Lower leg skin (tissue), 3 donors: ENCODE measurements at regions not wholly inside any gene's neighbourhood (a gene's known extent, or its start where the extent isn't known, plus 50 kb on each side); places are given as distances from the start of the nearest gene placed in this dataset.

Experiments
- POLR2A ChIP-seq, 2 donors: fragments of 450-650 bp; IDR thresholded peaks; one replicate each; pipeline ENCODE4 v1.6.1; 2016 to 2017; ENCODE audit warnings: antibody characterized with exemption in 2 of 2, mild to moderate bottlenecking in 1 of 2, moderate library complexity in 1 of 2
- TF ChIP-seq, protein P1 (sequence below), 3 donors: fragments of 450-650 bp; IDR thresholded peaks; one replicate each; pipeline ENCODE4 v1.5.1; 2016; ENCODE audit warnings: antibody characterized with exemption in 3 of 3, mild to moderate bottlenecking in 3 of 3, moderate library complexity in 2 of 3

DNA sequence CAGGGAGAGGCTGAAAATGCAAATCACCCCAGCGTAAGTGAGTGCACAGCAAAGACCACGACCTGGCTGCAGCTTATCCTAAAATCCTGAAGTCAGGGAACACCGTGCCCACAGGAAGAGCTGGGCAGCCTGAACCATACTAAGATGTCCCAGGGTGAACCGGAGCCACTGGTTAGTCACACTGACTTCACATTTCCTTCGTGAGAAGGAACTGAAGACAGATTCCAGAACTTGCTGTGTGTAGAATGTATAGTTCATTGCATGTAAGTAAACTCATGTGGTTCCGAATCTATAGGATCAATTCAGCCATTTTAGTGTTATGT is 84.6 kb upstream of the NDUFV2 start:
- TF ChIP-seq, protein P1, sequence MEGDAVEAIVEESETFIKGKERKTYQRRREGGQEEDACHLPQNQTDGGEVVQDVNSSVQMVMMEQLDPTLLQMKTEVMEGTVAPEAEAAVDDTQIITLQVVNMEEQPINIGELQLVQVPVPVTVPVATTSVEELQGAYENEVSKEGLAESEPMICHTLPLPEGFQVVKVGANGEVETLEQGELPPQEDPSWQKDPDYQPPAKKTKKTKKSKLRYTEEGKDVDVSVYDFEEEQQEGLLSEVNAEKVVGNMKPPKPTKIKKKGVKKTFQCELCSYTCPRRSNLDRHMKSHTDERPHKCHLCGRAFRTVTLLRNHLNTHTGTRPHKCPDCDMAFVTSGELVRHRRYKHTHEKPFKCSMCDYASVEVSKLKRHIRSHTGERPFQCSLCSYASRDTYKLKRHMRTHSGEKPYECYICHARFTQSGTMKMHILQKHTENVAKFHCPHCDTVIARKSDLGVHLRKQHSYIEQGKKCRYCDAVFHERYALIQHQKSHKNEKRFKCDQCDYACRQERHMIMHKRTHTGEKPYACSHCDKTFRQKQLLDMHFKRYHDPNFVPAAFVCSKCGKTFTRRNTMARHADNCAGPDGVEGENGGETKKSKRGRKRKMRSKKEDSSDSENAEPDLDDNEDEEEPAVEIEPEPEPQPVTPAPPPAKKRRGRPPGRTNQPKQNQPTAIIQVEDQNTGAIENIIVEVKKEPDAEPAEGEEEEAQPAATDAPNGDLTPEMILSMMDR (IDR thresholded peaks at IDR 0.05): no peak
- no peak for TF ChIP-seq POLR2A (IDR thresholded peaks at IDR 0.05)
